SK-N-SH (cell line): ENCODE measurements at regions not wholly inside any gene's neighbourhood (a gene's known extent, or its start where the extent isn't known, plus 50 kb on each side); places are given as distances from the start of the nearest gene placed in this dataset.
"Not testable (repeated sequence)": the region's sequence is repeated elsewhere in the genome, so short reads cannot be mapped to it uniquely, and the experiment has no call there.

ENCODE experiments used
- CTCF ChIA-PET: fragments of 300-600, 350-600 bp; formaldehyde crosslinking; extraction: SDS; loops from one replicate; lab custom pipeline; 2021; lab: Yijun Ruan, JAX
- POLR2A ChIA-PET: fragments of 350-600 bp; sonication (Branson Sonifier 250); formaldehyde crosslinking; extraction: SDS; loops from one replicate; lab custom pipeline; 2020; ENCODE audit warnings: antibody characterized with exemption, inconsistent platforms; lab: Yijun Ruan, JAX
- DNase-seq: peaks from one replicate; pipeline ENCODE4 v3.0.0; 2012
- H2AFZ ChIP-seq: fragments of 200-600 bp; sonication (generic); 2 replicates; pipeline ENCODE4 v1.8.1; 2016; ENCODE audit warnings: antibody characterized with exemption, mild to moderate bottlenecking, low read depth
- H3F3A ChIP-seq: fragments of 200-600 bp; sonication (generic); replicated peaks from 2 replicates; pipeline ENCODE3; 2016; ENCODE audit warnings: antibody characterized with exemption, mild to moderate bottlenecking; ENCODE audit not compliant: insufficient read depth
- H3K27ac ChIP-seq, 2 experiments: fragments of 200-500 bp in 1 of 2; fragments of 200-600 bp in 1 of 2; sonication (Bioruptor generic) in 1 of 2; sonication (generic), shearing (Covaris generic) in 1 of 2; 2 replicates each; pipeline versions ENCODE4 v1.5.1 to v1.6.1; 2014 to 2016; ENCODE audit warnings: low read depth in 2 of 2, inconsistent platforms in 1 of 2, low read length in 1 of 2, mild to moderate bottlenecking in 1 of 2, mixed read lengths in 1 of 2
- H3K27me3 ChIP-seq: fragments of 200-600 bp; sonication (generic), shearing (Covaris generic); 2 replicates; pipeline ENCODE4 v1.6.1; 2016; ENCODE audit warnings: mixed run types; ENCODE audit not compliant: insufficient read depth
- H3K36me3 ChIP-seq, 2 experiments: fragments of 200-500 bp in 1 of 2; fragments of 200-600 bp in 1 of 2; sonication (Bioruptor generic) in 1 of 2; sonication (generic) in 1 of 2; replicated peaks in 1 of 2; 2 replicates each; pipeline versions ENCODE3 to v1.5.1; 2014 to 2016; ENCODE audit warnings: low read length in 1 of 2, mild to moderate bottlenecking in 1 of 2; ENCODE audit not compliant: insufficient read depth in 2 of 2, control insufficient read depth in 1 of 2
- H3K4me1 ChIP-seq, 2 experiments: fragments of 200-500 bp in 1 of 2; fragments of 200-600 bp in 1 of 2; sonication (Bioruptor generic) in 1 of 2; sonication (generic), shearing (Covaris generic) in 1 of 2; 2 replicates each; pipeline versions ENCODE4 v1.5.1 to v1.6.1; 2014 to 2016; ENCODE audit warnings: low read depth in 1 of 2, low read length in 1 of 2, mixed run types in 1 of 2; ENCODE audit not compliant: insufficient read depth in 2 of 2, control insufficient read depth in 1 of 2
- H3K4me2 ChIP-seq: fragments of 200-600 bp; sonication (generic), shearing (Covaris generic); 2 replicates; pipeline ENCODE4 v1.6.1; 2017; ENCODE audit warnings: mixed run types
- H3K4me3 ChIP-seq, 2 experiments: fragments of 200-500 bp in 1 of 2; fragments of 200-600 bp in 1 of 2; sonication (Bioruptor generic) in 1 of 2; sonication (generic), shearing (Covaris generic) in 1 of 2; 2 replicates each; pipeline versions ENCODE4 v1.5.1 to v1.8.1; 2014 to 2016; ENCODE audit warnings: low read depth in 2 of 2, inconsistent platforms in 1 of 2, low read length in 1 of 2, mild to moderate bottlenecking in 1 of 2, mixed read lengths in 1 of 2, moderate library complexity in 1 of 2
- H3K79me2 ChIP-seq: fragments of 200-600 bp; sonication (generic); 2 replicates; pipeline ENCODE4 v1.8.1; 2017; ENCODE audit warnings: mild to moderate bottlenecking; ENCODE audit not compliant: insufficient read depth
- H3K9ac ChIP-seq: fragments of 200-600 bp; sonication (generic); 2 replicates; pipeline ENCODE4 v1.6.1; 2017; ENCODE audit warnings: mixed run types
- H3K9me2 ChIP-seq: fragments of 200-600 bp; sonication (generic); 2 replicates; pipeline ENCODE4 v1.6.1; 2017; ENCODE audit warnings: mixed run types
- H3K9me3 ChIP-seq: fragments of 200-600 bp; sonication (generic); 2 replicates; pipeline ENCODE4 v1.6.1; 2017; ENCODE audit warnings: mixed run types, mild to moderate bottlenecking, moderate library complexity
- H4K20me1 ChIP-seq: fragments of 200-600 bp; sonication (generic); 2 replicates; pipeline ENCODE4 v1.6.1; 2017; ENCODE audit warnings: mild to moderate bottlenecking, mixed run types; ENCODE audit not compliant: insufficient read depth
- FOXJ3 ChIP-seq: sonication (generic); formaldehyde crosslinking; IDR thresholded peaks from 2 replicates; pipeline ENCODE4 v1.5.1; 2020; ENCODE audit warnings: mild to moderate bottlenecking, missing genetic modification reagents
- NFIC ChIP-seq: IDR thresholded peaks from 2 replicates; pipeline ENCODE4 v1.4.0; 2012; ENCODE audit warnings: borderline replicate concordance
- NRF1 ChIP-seq: IDR thresholded peaks from 2 replicates; pipeline ENCODE4 v1.6.1; 2012; ENCODE audit warnings: low read depth, mild to moderate bottlenecking, low read length
- POLR2AphosphoS5 ChIP-seq: IDR thresholded peaks from 2 replicates; pipeline ENCODE4 v1.6.1; 2012; ENCODE audit warnings: low read depth, low read length
- RAD21 ChIP-seq: IDR thresholded peaks from 2 replicates; pipeline ENCODE4 v1.6.1; 2012; ENCODE audit warnings: mild to moderate bottlenecking, low read length
- RCOR1 ChIP-seq: fragments of 150-350 bp; IDR thresholded peaks from 2 replicates; pipeline ENCODE4 v1.6.1; 2017; ENCODE audit warnings: antibody characterized with exemption, low read length
- SIN3A ChIP-seq: IDR thresholded peaks from 2 replicates; pipeline ENCODE4 v1.6.1; 2012; ENCODE audit warnings: low read depth, mild to moderate bottlenecking, low read length, moderate library complexity, borderline replicate concordance
- TAF1 ChIP-seq: IDR thresholded peaks from 2 replicates; pipeline ENCODE4 v1.6.1; 2012; ENCODE audit warnings: low read depth, mild to moderate bottlenecking, low read length, moderate library complexity, borderline replicate concordance
- TEAD4 ChIP-seq: IDR thresholded peaks from 2 replicates; pipeline ENCODE4 v1.4.0; 2012; ENCODE audit warnings: mild to moderate bottlenecking, borderline replicate concordance; ENCODE audit not compliant: insufficient read depth
- WGBS: methylation state at CpG from one replicate; pipeline ENCODE4 v1.1.6; 2017; ENCODE audit warnings: low lambda C conversion rate; 5-methylcytosine and 5-hydroxymethylcytosine counted together
- TF ChIP-seq, protein P1 (sequence below): fragments of 150-350 bp; IDR thresholded peaks from 2 replicates; pipeline ENCODE4 v1.6.1; 2016; ENCODE audit warnings: mild to moderate bottlenecking, low read depth, low read length
- TF ChIP-seq, protein P2 (sequence below): IDR thresholded peaks from 2 replicates; pipeline ENCODE4; 2012

DNA sequence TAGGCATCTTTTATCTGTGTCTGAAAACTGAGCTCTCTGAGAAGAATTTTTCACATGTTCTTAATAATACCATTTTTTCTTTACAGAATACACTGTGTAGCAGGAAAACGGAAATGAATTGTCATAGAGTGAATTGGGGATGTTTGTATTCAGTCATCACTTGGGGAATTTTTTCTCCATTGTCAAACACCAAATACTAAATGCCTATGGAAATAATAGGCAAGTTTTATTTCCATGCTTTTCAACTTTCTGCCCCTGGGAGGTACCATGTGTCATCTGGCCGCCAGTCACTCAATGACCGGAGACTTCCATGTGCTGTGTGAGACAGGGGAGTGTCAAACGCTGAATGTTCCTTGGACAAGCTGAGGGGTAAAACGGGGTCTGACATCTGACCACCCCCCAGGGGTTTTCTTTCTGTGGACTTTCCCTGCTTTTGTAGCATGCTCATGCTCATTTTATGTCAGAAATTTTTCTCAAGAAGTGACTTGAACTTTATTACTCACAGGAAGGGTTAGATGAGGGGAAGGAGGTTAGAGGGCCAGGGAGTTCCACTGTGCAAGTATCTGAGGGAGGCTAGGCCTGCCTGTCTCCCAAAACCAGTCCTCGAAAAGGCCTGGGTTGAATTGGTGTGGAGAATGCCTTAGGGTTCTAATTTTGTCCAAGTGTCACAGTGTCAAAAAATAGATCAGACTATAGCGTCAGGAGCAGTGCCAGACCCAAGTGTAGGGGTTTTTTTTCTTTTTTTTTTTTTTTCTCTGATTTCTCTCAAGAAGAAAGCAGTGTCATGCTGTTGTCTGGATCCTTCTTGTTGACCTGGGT, 438.6 kb downstream of the AGTPBP1 start:
- Histone ChIP-seq H3K4me1 (no peaks in the 10 kb centered on the region), H3K27ac (no peak overlapping the region), H3K79me2 (no peaks in the 10 kb centered on the region), H3F3A (no peaks in the 10 kb centered on the region), H3K36me3 (no peaks in the 10 kb centered on the region), H3K9me3 (no peaks in the 10 kb centered on the region), H3K9ac (no peak overlapping the region), H4K20me1 (no peaks in the 10 kb centered on the region), H3K27me3 (no peaks in the 10 kb centered on the region), H2AFZ (no peak overlapping the region), H3K4me3 (no peak overlapping the region), H3K9me2 (no peaks in the 10 kb centered on the region), H3K4me2 (no peak overlapping the region)
- WGBS: 35% methylated on average over 7 of the region's 7 CpGs
- no peak for TF ChIP-seq RCOR1
- TF ChIP-seq, protein P1, sequence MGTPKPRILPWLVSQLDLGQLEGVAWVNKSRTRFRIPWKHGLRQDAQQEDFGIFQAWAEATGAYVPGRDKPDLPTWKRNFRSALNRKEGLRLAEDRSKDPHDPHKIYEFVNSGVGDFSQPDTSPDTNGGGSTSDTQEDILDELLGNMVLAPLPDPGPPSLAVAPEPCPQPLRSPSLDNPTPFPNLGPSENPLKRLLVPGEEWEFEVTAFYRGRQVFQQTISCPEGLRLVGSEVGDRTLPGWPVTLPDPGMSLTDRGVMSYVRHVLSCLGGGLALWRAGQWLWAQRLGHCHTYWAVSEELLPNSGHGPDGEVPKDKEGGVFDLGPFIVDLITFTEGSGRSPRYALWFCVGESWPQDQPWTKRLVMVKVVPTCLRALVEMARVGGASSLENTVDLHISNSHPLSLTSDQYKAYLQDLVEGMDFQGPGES: no peak
- ChIA-PET CTCF (no interaction called here), POLR2A (no interaction called here)
- DNase-seq: no peak

DNA sequence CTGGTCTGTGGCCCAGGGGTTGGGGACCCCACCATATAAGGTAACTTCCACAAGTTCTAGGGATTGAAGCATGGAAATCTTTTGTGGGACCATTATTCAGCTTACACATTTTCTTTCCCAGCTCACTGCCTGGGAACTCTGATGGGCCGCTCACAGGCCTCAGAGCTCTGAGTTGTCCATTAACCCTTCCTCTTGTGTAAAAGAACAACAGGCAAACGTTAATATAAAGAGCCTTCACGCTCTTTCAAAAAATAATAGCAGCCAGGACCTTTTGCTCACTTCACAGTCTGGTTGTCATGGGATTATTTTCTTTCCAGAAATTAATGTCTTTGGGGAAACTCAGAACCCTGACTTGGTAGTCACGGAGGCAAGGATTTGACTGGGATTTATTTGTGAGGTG, 443.3 kb downstream of the AGTPBP1 start:
- POLR2A ChIA-PET: no interaction called here

DNA sequence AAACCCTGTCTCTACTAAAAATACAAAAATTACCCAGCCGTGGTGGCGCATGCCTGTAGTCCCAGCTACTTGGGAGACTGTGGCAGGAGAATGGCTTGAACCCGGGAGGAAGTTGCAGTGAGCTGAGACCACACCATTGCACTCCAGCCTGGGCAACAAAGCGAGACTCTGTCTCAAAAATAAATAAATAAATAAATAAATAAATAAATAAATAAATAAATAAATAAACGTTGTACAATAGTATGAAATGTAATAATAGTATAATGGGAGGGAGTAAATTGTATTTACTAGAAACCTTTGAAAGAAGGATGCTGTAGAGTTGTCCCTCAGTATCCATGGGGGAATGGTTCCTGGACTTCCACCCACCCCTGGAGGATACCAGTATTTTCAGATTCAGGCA, 446.5 kb downstream of the AGTPBP1 start:
- H3K4me2 ChIP-seq, H3F3A ChIP-seq, H2AFZ ChIP-seq, CTCF ChIA-PET, H3K79me2 ChIP-seq, H3K27me3 ChIP-seq, H4K20me1 ChIP-seq, DNase-seq, H3K9ac ChIP-seq, H3K27ac ChIP-seq, H3K9me3 ChIP-seq, POLR2A ChIA-PET, H3K4me3 ChIP-seq, H3K36me3 ChIP-seq, H3K4me1 ChIP-seq, H3K9me2 ChIP-seq: not testable (repeated sequence)
- WGBS: 27% methylated on average over 4 of the region's 5 CpGs

More for the DNA sequence above, 443.3 kb downstream of the AGTPBP1 start:
- no peak overlapping the region for H3K27ac ChIP-seq
- H2AFZ ChIP-seq: no peak overlapping the region
- H3K9me2 ChIP-seq: no peaks in the 10 kb centered on the region
- no peak overlapping the region for H3K4me2 ChIP-seq
- no peaks in the 10 kb centered on the region for H3K36me3 ChIP-seq
- no peaks in the 10 kb centered on the region for H3K27me3 ChIP-seq
- no peak overlapping the region for H3K4me3 ChIP-seq
- CTCF ChIA-PET: interaction anchor here (0.7 kb wide), 1 partner anchor 13 kb away, joined by 3 read pairs; no protein-coding TSS in a partner anchor
- H3K79me2 ChIP-seq: no peaks in the 10 kb centered on the region
- TF ChIP-seq SIN3A (no peak), NFIC (no peak), TAF1 (no peak), POLR2AphosphoS5 (no peak), RAD21 (no peak), TEAD4 (no peak), NRF1 (no peak), FOXJ3 (CRISPR knock-in tag) (no peak)
- TF ChIP-seq, protein P2, sequence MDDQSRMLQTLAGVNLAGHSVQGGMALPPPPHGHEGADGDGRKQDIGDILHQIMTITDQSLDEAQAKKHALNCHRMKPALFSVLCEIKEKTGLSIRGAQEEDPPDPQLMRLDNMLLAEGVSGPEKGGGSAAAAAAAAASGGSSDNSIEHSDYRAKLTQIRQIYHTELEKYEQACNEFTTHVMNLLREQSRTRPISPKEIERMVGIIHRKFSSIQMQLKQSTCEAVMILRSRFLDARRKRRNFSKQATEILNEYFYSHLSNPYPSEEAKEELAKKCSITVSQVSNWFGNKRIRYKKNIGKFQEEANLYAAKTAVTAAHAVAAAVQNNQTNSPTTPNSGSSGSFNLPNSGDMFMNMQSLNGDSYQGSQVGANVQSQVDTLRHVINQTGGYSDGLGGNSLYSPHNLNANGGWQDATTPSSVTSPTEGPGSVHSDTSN: no peak
- no peaks in the 10 kb centered on the region for H4K20me1 ChIP-seq
- H3F3A ChIP-seq: no peaks in the 10 kb centered on the region
- WGBS: 13% methylated on average over 4 of the region's 4 CpGs
- H3K9me3 ChIP-seq: no peaks in the 10 kb centered on the region
- H3K9ac ChIP-seq: no peak overlapping the region
- DNase-seq: no peak
- no peaks in the 10 kb centered on the region for H3K4me1 ChIP-seq
